SK-N-SH (cell line): ENCODE measurements at regions not wholly inside any gene's neighbourhood (a gene's known extent, or its start where the extent isn't known, plus 50 kb on each side); places are given as distances from the start of the nearest gene placed in this dataset.

Experiments
- CTCF ChIA-PET: fragments of 300-600, 350-600 bp; formaldehyde crosslinking; extraction: SDS; loops from one replicate; lab custom pipeline; 2021; lab: Yijun Ruan, JAX
- POLR2A ChIA-PET: fragments of 350-600 bp; sonication (Branson Sonifier 250); formaldehyde crosslinking; extraction: SDS; loops from one replicate; lab custom pipeline; 2020; ENCODE audit warnings: antibody characterized with exemption, inconsistent platforms; lab: Yijun Ruan, JAX
- DNase-seq: peaks from one replicate; pipeline ENCODE4 v3.0.0; 2012
- H2AFZ ChIP-seq: fragments of 200-600 bp; sonication (generic); 2 replicates; pipeline ENCODE4 v1.8.1; 2016; ENCODE audit warnings: antibody characterized with exemption, mild to moderate bottlenecking, low read depth
- H3F3A ChIP-seq: fragments of 200-600 bp; sonication (generic); replicated peaks from 2 replicates; pipeline ENCODE3; 2016; ENCODE audit warnings: antibody characterized with exemption, mild to moderate bottlenecking; ENCODE audit not compliant: insufficient read depth
- H3K27ac ChIP-seq, 2 experiments: fragments of 200-500 bp in 1 of 2; fragments of 200-600 bp in 1 of 2; sonication (Bioruptor generic) in 1 of 2; sonication (generic), shearing (Covaris generic) in 1 of 2; 2 replicates each; pipeline versions ENCODE4 v1.5.1 to v1.6.1; 2014 to 2016; ENCODE audit warnings: low read depth in 2 of 2, inconsistent platforms in 1 of 2, low read length in 1 of 2, mild to moderate bottlenecking in 1 of 2, mixed read lengths in 1 of 2
- H3K27me3 ChIP-seq: fragments of 200-600 bp; sonication (generic), shearing (Covaris generic); 2 replicates; pipeline ENCODE4 v1.6.1; 2016; ENCODE audit warnings: mixed run types; ENCODE audit not compliant: insufficient read depth
- H3K36me3 ChIP-seq, 2 experiments: fragments of 200-500 bp in 1 of 2; fragments of 200-600 bp in 1 of 2; sonication (Bioruptor generic) in 1 of 2; sonication (generic) in 1 of 2; replicated peaks in 1 of 2; 2 replicates each; pipeline versions ENCODE3 to v1.5.1; 2014 to 2016; ENCODE audit warnings: low read length in 1 of 2, mild to moderate bottlenecking in 1 of 2; ENCODE audit not compliant: insufficient read depth in 2 of 2, control insufficient read depth in 1 of 2
- H3K4me1 ChIP-seq, 2 experiments: fragments of 200-500 bp in 1 of 2; fragments of 200-600 bp in 1 of 2; sonication (Bioruptor generic) in 1 of 2; sonication (generic), shearing (Covaris generic) in 1 of 2; 2 replicates each; pipeline versions ENCODE4 v1.5.1 to v1.6.1; 2014 to 2016; ENCODE audit warnings: low read depth in 1 of 2, low read length in 1 of 2, mixed run types in 1 of 2; ENCODE audit not compliant: insufficient read depth in 2 of 2, control insufficient read depth in 1 of 2
- H3K4me2 ChIP-seq: fragments of 200-600 bp; sonication (generic), shearing (Covaris generic); 2 replicates; pipeline ENCODE4 v1.6.1; 2017; ENCODE audit warnings: mixed run types
- H3K4me3 ChIP-seq, 2 experiments: fragments of 200-500 bp in 1 of 2; fragments of 200-600 bp in 1 of 2; sonication (Bioruptor generic) in 1 of 2; sonication (generic), shearing (Covaris generic) in 1 of 2; 2 replicates each; pipeline versions ENCODE4 v1.5.1 to v1.8.1; 2014 to 2016; ENCODE audit warnings: low read depth in 2 of 2, inconsistent platforms in 1 of 2, low read length in 1 of 2, mild to moderate bottlenecking in 1 of 2, mixed read lengths in 1 of 2, moderate library complexity in 1 of 2
- H3K79me2 ChIP-seq: fragments of 200-600 bp; sonication (generic); 2 replicates; pipeline ENCODE4 v1.8.1; 2017; ENCODE audit warnings: mild to moderate bottlenecking; ENCODE audit not compliant: insufficient read depth
- H3K9ac ChIP-seq: fragments of 200-600 bp; sonication (generic); 2 replicates; pipeline ENCODE4 v1.6.1; 2017; ENCODE audit warnings: mixed run types
- H3K9me2 ChIP-seq: fragments of 200-600 bp; sonication (generic); 2 replicates; pipeline ENCODE4 v1.6.1; 2017; ENCODE audit warnings: mixed run types
- H3K9me3 ChIP-seq: fragments of 200-600 bp; sonication (generic); 2 replicates; pipeline ENCODE4 v1.6.1; 2017; ENCODE audit warnings: mixed run types, mild to moderate bottlenecking, moderate library complexity
- H4K20me1 ChIP-seq: fragments of 200-600 bp; sonication (generic); 2 replicates; pipeline ENCODE4 v1.6.1; 2017; ENCODE audit warnings: mild to moderate bottlenecking, mixed run types; ENCODE audit not compliant: insufficient read depth
- CHD2 ChIP-seq: fragments of 150-350 bp; IDR thresholded peaks from 2 replicates; pipeline ENCODE4 v1.6.1; 2018; ENCODE audit warnings: low read length; ENCODE audit not compliant: partially characterized antibody
- CTCF ChIP-seq: fragments of 200-600 bp; sonication (generic); IDR thresholded peaks from 2 replicates; pipeline ENCODE4 v1.6.1; 2017; ENCODE audit warnings: antibody characterized with exemption, mild to moderate bottlenecking, moderate library complexity
- FOXJ3 ChIP-seq: sonication (generic); formaldehyde crosslinking; IDR thresholded peaks from 2 replicates; pipeline ENCODE4 v1.5.1; 2020; ENCODE audit warnings: mild to moderate bottlenecking, missing genetic modification reagents
- FOXM1 ChIP-seq: IDR thresholded peaks from 2 replicates; pipeline ENCODE4 v1.4.0; 2012; ENCODE audit warnings: low read depth, mild to moderate bottlenecking
- GABPA ChIP-seq: IDR thresholded peaks from 2 replicates; pipeline ENCODE4 v1.4.0; 2012; ENCODE audit warnings: low read depth, mild to moderate bottlenecking
- JUND ChIP-seq: IDR thresholded peaks from 2 replicates; pipeline ENCODE4 v1.4.0; 2012
- MAX ChIP-seq: IDR thresholded peaks from 2 replicates; pipeline ENCODE4 v1.4.0; 2012; ENCODE audit warnings: low read depth
- NRF1 ChIP-seq: IDR thresholded peaks from 2 replicates; pipeline ENCODE4 v1.6.1; 2012; ENCODE audit warnings: low read depth, mild to moderate bottlenecking, low read length
- PBX3 ChIP-seq: IDR thresholded peaks from 2 replicates; pipeline ENCODE4; 2012
- POLR2AphosphoS5 ChIP-seq: IDR thresholded peaks from 2 replicates; pipeline ENCODE4 v1.6.1; 2012; ENCODE audit warnings: low read depth, low read length
- RCOR1 ChIP-seq: fragments of 150-350 bp; IDR thresholded peaks from 2 replicates; pipeline ENCODE4 v1.6.1; 2017; ENCODE audit warnings: antibody characterized with exemption, low read length
- SIN3A ChIP-seq: IDR thresholded peaks from 2 replicates; pipeline ENCODE4 v1.6.1; 2012; ENCODE audit warnings: low read depth, mild to moderate bottlenecking, low read length, moderate library complexity, borderline replicate concordance
- TCF12 ChIP-seq: IDR thresholded peaks from 2 replicates; pipeline ENCODE4 v1.4.0; 2012
- USF1 ChIP-seq: IDR thresholded peaks from 2 replicates; pipeline ENCODE4 v1.4.0; 2012; ENCODE audit warnings: low read depth, borderline replicate concordance
- YY1 ChIP-seq: IDR thresholded peaks from 2 replicates; pipeline ENCODE4 v1.4.0; 2012; ENCODE audit warnings: low read depth, mild to moderate bottlenecking
- ZBTB33 ChIP-seq: IDR thresholded peaks from 2 replicates; pipeline ENCODE4 v1.4.0; 2012; ENCODE audit warnings: low read depth, borderline replicate concordance
- WGBS: methylation state at CpG from one replicate; pipeline ENCODE4 v1.1.6; 2017; ENCODE audit warnings: low lambda C conversion rate; 5-methylcytosine and 5-hydroxymethylcytosine counted together

GRCh38 chr11:100460426-100460825 lies 226.7 kb upstream of the ARHGAP42 start:
- no peaks in the 10 kb centered on the region for H3K36me3 ChIP-seq
- DNase-seq = no peak
- no peak for TF ChIP-seq FOXM1
- TF ChIP-seq MAX = no peak
- TF ChIP-seq GABPA = no peak
- TF ChIP-seq SIN3A = no peak
- no peak for TF ChIP-seq NRF1
- no peak for TF ChIP-seq USF1
- no peak for TF ChIP-seq PBX3
- no peak for TF ChIP-seq YY1
- no peak for TF ChIP-seq JUND
- TF ChIP-seq CTCF = no peak
- TF ChIP-seq RCOR1 = no peak
- no peak for TF ChIP-seq POLR2AphosphoS5
- TF ChIP-seq ZBTB33 = no peak
- no peak for TF ChIP-seq TCF12
- no peak for TF ChIP-seq FOXJ3 (CRISPR knock-in tag)
- no peak for TF ChIP-seq CHD2
- TF ChIP-seq, all 33 proteins: peak for 0

More at GRCh38 chr11:100460426-100460825, 226.7 kb upstream of the ARHGAP42 start:
- no peaks in the 10 kb centered on the region for H3K27me3 ChIP-seq
- no peaks in the 10 kb centered on the region for H3K9me3 ChIP-seq
- H2AFZ ChIP-seq = no peak overlapping the region
- no peaks in the 10 kb centered on the region for H3K79me2 ChIP-seq
- no peaks in the 10 kb centered on the region for H3K9me2 ChIP-seq
- CTCF ChIA-PET = no interaction called here
- POLR2A ChIA-PET = no interaction called here
- H3K4me1 ChIP-seq = no peaks in the 10 kb centered on the region; a peak in 1 of 4 replicates
- no peak overlapping the region for H3K4me3 ChIP-seq
- no peak overlapping the region for H3K9ac ChIP-seq
- 7% methylated on average over 3 of the region's 3 CpGs for WGBS
- no peaks in the 10 kb centered on the region for H3F3A ChIP-seq
- no peak overlapping the region for H3K27ac ChIP-seq
- H3K4me2 ChIP-seq = no peak overlapping the region
- H4K20me1 ChIP-seq = no peaks in the 10 kb centered on the region
